Neuronal stem cell (in vitro differentiated cells): ENCODE measurements at regions not wholly inside any gene's neighbourhood (a gene's known extent, or its start where the extent isn't known, plus 50 kb on each side); places are given as distances from the start of the nearest gene placed in this dataset.
A peak's percentile ranks its signal among the peaks of the same experiment; 100 is the strongest.

Experiments
- DNase-seq: peaks from one replicate; pipeline ENCODE4 v3.0.0-alpha.2; 2013; ENCODE audit warnings: low spot score
- H2AFZ ChIP-seq: one replicate; pipeline ENCODE4 v1.6.1; 2013; ENCODE audit warnings: mild to moderate bottlenecking, low read length, inconsistent platforms
- H2AK5ac ChIP-seq: 2 replicates; pipeline ENCODE4 v1.6.1; 2013; ENCODE audit warnings: low read depth, mild to moderate bottlenecking, inconsistent platforms, low read length, moderate library complexity, mixed read lengths
- H2BK120ac ChIP-seq: 2 replicates; pipeline ENCODE4 v1.6.1; 2013; ENCODE audit warnings: low read depth, mild to moderate bottlenecking, inconsistent platforms, low read length, moderate library complexity, mixed read lengths
- H2BK12ac ChIP-seq: one replicate; pipeline ENCODE4 v1.6.1; 2013; ENCODE audit warnings: low read length, inconsistent platforms
- H2BK15ac ChIP-seq: 2 replicates; pipeline ENCODE4 v1.6.1; 2013; ENCODE audit warnings: mild to moderate bottlenecking, low read length, inconsistent platforms, mixed read lengths
- H2BK5ac ChIP-seq: one replicate; pipeline ENCODE4 v1.6.1; 2013; ENCODE audit warnings: inconsistent platforms, mild to moderate bottlenecking, low read length, moderate library complexity
- H3K14ac ChIP-seq: one replicate; pipeline ENCODE4 v1.6.1; 2013; ENCODE audit warnings: low read length, inconsistent platforms
- H3K18ac ChIP-seq: 2 replicates; pipeline ENCODE4 v1.6.1; 2013; ENCODE audit warnings: low read length, inconsistent platforms
- H3K23ac ChIP-seq: 2 replicates; pipeline ENCODE4 v1.6.1; 2013; ENCODE audit warnings: low read depth, mild to moderate bottlenecking, mixed read lengths, low read length, inconsistent platforms; ENCODE audit not compliant: poor library complexity
- H3K27ac ChIP-seq: replicated peaks from 3 replicates; pipeline ENCODE4 v1.5.1; 2013; ENCODE audit warnings: low read length, inconsistent platforms
- H3K27me3 ChIP-seq, 3 experiments: 2 replicates each; pipeline ENCODE4 v1.6.1; 2013; ENCODE audit warnings: low read length in 3 of 3, mild to moderate bottlenecking in 2 of 3, inconsistent platforms in 1 of 3, low read depth in 1 of 3, mixed read lengths in 1 of 3, moderate library complexity in 1 of 3; ENCODE audit not compliant: control insufficient read depth in 3 of 3, insufficient read depth in 3 of 3
- H3K36me3 ChIP-seq, 2 donors: replicated peaks in 1 of 2; 2 replicates each; pipeline ENCODE4 v1.6.1; 2013; ENCODE audit warnings: low read length in 2 of 2; ENCODE audit not compliant: control insufficient read depth in 2 of 2, insufficient read depth in 2 of 2
- H3K4ac ChIP-seq: 2 replicates; pipeline ENCODE4 v1.6.1; 2013; ENCODE audit warnings: inconsistent platforms, mild to moderate bottlenecking, low read length, moderate library complexity
- H3K4me1 ChIP-seq, 2 donors: 1 replicate in 1 of 2; 2 replicates in 1 of 2; pipeline ENCODE4 v1.6.1; 2013; ENCODE audit warnings: low read length in 2 of 2, low read depth in 1 of 2; ENCODE audit not compliant: control insufficient read depth in 2 of 2, insufficient read depth in 1 of 2
- H3K4me2 ChIP-seq: one replicate; pipeline ENCODE4 v1.6.1; 2013; ENCODE audit warnings: mild to moderate bottlenecking, low read length, inconsistent platforms; ENCODE audit not compliant: insufficient read depth, poor library complexity, severe bottlenecking
- H3K4me3 ChIP-seq, 2 donors: 2 replicates each; pipeline ENCODE4 v1.5.1; 2013; ENCODE audit warnings: low read length in 2 of 2, mild to moderate bottlenecking in 2 of 2, inconsistent platforms in 1 of 2, moderate library complexity in 1 of 2
- H3K79me1 ChIP-seq: one replicate; pipeline ENCODE4 v1.6.1; 2013; ENCODE audit warnings: low read depth, mild to moderate bottlenecking, inconsistent platforms, low read length, moderate library complexity
- H3K9ac ChIP-seq: one replicate; pipeline ENCODE4 v1.6.1; 2013; ENCODE audit warnings: mild to moderate bottlenecking, low read depth, low read length, inconsistent platforms; ENCODE audit not compliant: poor library complexity
- H3K9me3 ChIP-seq, 2 donors: replicated peaks in 1 of 2; 2 replicates each; pipeline versions ENCODE3 to v1.6.1; 2013; ENCODE audit warnings: low read length in 2 of 2, mild to moderate bottlenecking in 2 of 2, inconsistent platforms in 1 of 2, low read depth in 1 of 2, mixed read lengths in 1 of 2, moderate library complexity in 1 of 2; ENCODE audit not compliant: control insufficient read depth in 2 of 2, insufficient read depth in 1 of 2
- H4K8ac ChIP-seq: one replicate; pipeline ENCODE4 v1.6.1; 2013; ENCODE audit warnings: low read depth, mild to moderate bottlenecking, inconsistent platforms, low read length, moderate library complexity
- H4K91ac ChIP-seq: one replicate; pipeline ENCODE4 v1.6.1; 2013; ENCODE audit warnings: low read length, low read depth, mild to moderate bottlenecking, inconsistent platforms; ENCODE audit not compliant: poor library complexity
- WGBS, 2 donors: extraction: QIAGEN DNeasy Blood & Tissue Kit; methylation state at CpG; one replicate each; pipeline ENCODE4 v1.1.7; 2013; ENCODE audit warnings: missing lambda C conversion rate in 2 of 2, mixed read lengths in 1 of 2; ENCODE audit not compliant: insufficient read length in 2 of 2, insufficient replicate concordance in 1 of 2; ENCODE audit errors: extremely low coverage in 2 of 2; 5-methylcytosine and 5-hydroxymethylcytosine counted together

GRCh38 chr5:106759152-106759551 is 911.6 kb downstream of the EFNA5 start:
- Histone ChIP-seq H2BK15ac (no peak overlapping the region), H2AFZ (no peak overlapping the region), H3K9me3 (no peaks in the 10 kb centered on the region), H3K27me3 (no peaks in the 10 kb centered on the region), H3K14ac (no peak overlapping the region), H2AK5ac (no peak overlapping the region), H3K18ac (no peak overlapping the region), H3K4me3 (no peak overlapping the region), H4K8ac (no peak overlapping the region), H3K9ac (no peak overlapping the region), H2BK120ac (no peak overlapping the region), H3K36me3 (no peaks in the 10 kb centered on the region), H3K4me1 (peaks cover 0 to 6% of the 10 kb centered on the region in 2 donors), H4K91ac (no peak overlapping the region), H3K4ac (no peak overlapping the region), H3K27ac (no peak overlapping the region), H2BK12ac (no peak overlapping the region), H2BK5ac (no peak overlapping the region), H3K23ac (no peak overlapping the region), H3K4me2 (no peak overlapping the region), H3K79me1 (no peaks in the 10 kb centered on the region)
- no peak for DNase-seq
- WGBS, 2 donors, result no CpG with 5 or more reads among the region's 1 CpG

GRCh38 chr5:106757672-106758071 is 913.1 kb downstream of the EFNA5 start:
- Histone ChIP-seq H3K27ac (no peak overlapping the region), H3K4me1 (peaks cover 0 to 6% of the 10 kb centered on the region in 2 donors), H3K18ac (no peak overlapping the region), H3K4ac (no peak overlapping the region), H4K91ac (no peak overlapping the region), H3K79me1 (no peaks in the 10 kb centered on the region), H3K9ac (no peak overlapping the region), H3K4me3 (no peak overlapping the region), H3K27me3 (no peaks in the 10 kb centered on the region), H2BK120ac (no peak overlapping the region), H3K23ac (no peak overlapping the region), H2BK5ac (no peak overlapping the region), H2BK12ac (no peak overlapping the region), H2AFZ (no peak overlapping the region), H2BK15ac (no peak overlapping the region), H2AK5ac (no peak overlapping the region), H3K14ac (no peak overlapping the region), H3K4me2 (no peak overlapping the region), H4K8ac (no peak overlapping the region), H3K9me3 (no peaks in the 10 kb centered on the region), H3K36me3 (no peaks in the 10 kb centered on the region)
- WGBS, 2 donors, result no CpG with 5 or more reads among the region's 3 CpGs
- DNase-seq, result no peak

- no peak overlapping the region for H4K8ac ChIP-seq
- H2AFZ ChIP-seq, result no peak overlapping the region
- no peak overlapping the region for H2BK12ac ChIP-seq
- no CpG with 5 or more reads among the region's 4 CpGs for WGBS, 2 donors
- no peak overlapping the region for H3K9ac ChIP-seq
- H3K79me1 ChIP-seq, result no peaks in the 10 kb centered on the region
- H2BK120ac ChIP-seq, result no peak overlapping the region
- H3K27ac ChIP-seq, result no peak overlapping the region
- no peak overlapping the region for H3K4me3 ChIP-seq
- H2AK5ac ChIP-seq, result no peak overlapping the region
- H4K91ac ChIP-seq, result no peak overlapping the region
- H3K4ac ChIP-seq, result no peak overlapping the region
- no peak overlapping the region for H3K4me2 ChIP-seq
- H3K23ac ChIP-seq, result no peak overlapping the region
- no peak overlapping the region for H3K14ac ChIP-seq
- no peak overlapping the region for H2BK15ac ChIP-seq
- H3K9me3 ChIP-seq, result no peaks in the 10 kb centered on the region
- no peaks in the 10 kb centered on the region for H3K36me3 ChIP-seq
- H2BK5ac ChIP-seq, result no peak overlapping the region
- no peaks in the 10 kb centered on the region for H3K27me3 ChIP-seq
- no peak overlapping the region for H3K18ac ChIP-seq
- DNase-seq, result no peak
- peaks cover 0 to 6% of the 10 kb centered on the region in 2 donors for H3K4me1 ChIP-seq
Measured at GRCh38 chr5:106755789-106756188, 914.9 kb downstream of the EFNA5 start.

GRCh38 chr5:106755066-106755465 is 915.7 kb downstream of the EFNA5 start:
- Histone ChIP-seq H2BK12ac (no peak overlapping the region), H3K9ac (no peak overlapping the region), H2AFZ (peak overlapping the region; percentile 57), H2BK15ac (no peak overlapping the region), H3K9me3 (no peaks in the 10 kb centered on the region), H3K4me3 (no peak overlapping the region), H2BK120ac (no peak overlapping the region), H3K4me1 (peaks cover 0 to 6% of the 10 kb centered on the region in 2 donors), H2AK5ac (no peak overlapping the region), H3K4ac (no peak overlapping the region), H4K8ac (no peak overlapping the region), H3K36me3 (no peaks in the 10 kb centered on the region), H4K91ac (no peak overlapping the region), H3K4me2 (no peak overlapping the region), H3K27ac (no peak overlapping the region), H2BK5ac (no peak overlapping the region), H3K79me1 (no peaks in the 10 kb centered on the region), H3K14ac (no peak overlapping the region), H3K27me3 (no peaks in the 10 kb centered on the region), H3K23ac (no peak overlapping the region), H3K18ac (no peak overlapping the region)
- DNase-seq, result peak; percentile 24
- WGBS, 2 donors, result no CpG with 5 or more reads among the region's 2 CpGs
